Adipocyte (in vitro differentiated cells): ENCODE measurements at regions not wholly inside any gene's neighbourhood (a gene's known extent, or its start where the extent isn't known, plus 50 kb on each side); places are given as distances from the start of the nearest gene placed in this dataset.
"Not testable (repeated sequence)": the region's sequence is repeated elsewhere in the genome, so short reads cannot be mapped to it uniquely, and the experiment has no call there.

Source experiments
- DNase-seq: peaks from one replicate; pipeline ENCODE4 v3.0.0-alpha.2; 2015; ENCODE audit warnings: low read depth
- H3K27me3 ChIP-seq: replicated peaks from 2 replicates; pipeline ENCODE4 v1.7.0; 2013; ENCODE audit warnings: mild to moderate bottlenecking, low read length, moderate library complexity; ENCODE audit not compliant: control insufficient read depth, insufficient read depth
- H3K36me3 ChIP-seq: 2 replicates; pipeline ENCODE4 v1.7.0; 2013; ENCODE audit warnings: low read length, mild to moderate bottlenecking, moderate library complexity; ENCODE audit not compliant: control insufficient read depth, insufficient read depth, severe bottlenecking
- H3K4me1 ChIP-seq: 2 replicates; pipeline ENCODE4 v1.7.0; 2013; ENCODE audit warnings: mild to moderate bottlenecking, low read length, moderate library complexity; ENCODE audit not compliant: control insufficient read depth, insufficient read depth
- H3K4me3 ChIP-seq: 2 replicates; pipeline ENCODE4 v1.7.0; 2013; ENCODE audit warnings: mild to moderate bottlenecking, low read length, moderate library complexity
- H3K9ac ChIP-seq: 2 replicates; pipeline ENCODE4 v1.7.0; 2013; ENCODE audit warnings: mild to moderate bottlenecking, low read length, moderate library complexity
- H3K9me3 ChIP-seq: 2 replicates; pipeline ENCODE4 v1.7.0; 2013; ENCODE audit warnings: mild to moderate bottlenecking, low read length, moderate library complexity; ENCODE audit not compliant: control insufficient read depth

- Histone ChIP-seq H3K4me1 (peaks cover 1% of the 10 kb centered on the region), H3K36me3 (no peaks in the 10 kb centered on the region), H3K4me3 (no peak overlapping the region), H3K27me3 (peaks cover 58% of the 10 kb centered on the region), H3K9ac (no peak overlapping the region), H3K9me3 (no peaks in the 10 kb centered on the region)
- DNase-seq, result no peak
Measured at GRCh38 chr16:86735727-86736126, 157.4 kb downstream of the FOXL1 start.

- Histone ChIP-seq H3K4me3 (no peak overlapping the region), H3K36me3 (no peaks in the 10 kb centered on the region), H3K9me3 (no peaks in the 10 kb centered on the region), H3K4me1 (peaks cover 8% of the 10 kb centered on the region), H3K27me3 (peaks cover 50% of the 10 kb centered on the region), H3K9ac (no peak overlapping the region)
- DNase-seq, result no peak
Measured at GRCh38 chr16:86736502-86736901, 158.2 kb downstream of the FOXL1 start.

- no peak overlapping the region for H3K9ac ChIP-seq
- no peak for DNase-seq
- H3K36me3 ChIP-seq, result no peaks in the 10 kb centered on the region
- H3K9me3 ChIP-seq, result no peaks in the 10 kb centered on the region
- peaks cover 44% of the 10 kb centered on the region for H3K27me3 ChIP-seq
- no peak overlapping the region for H3K4me3 ChIP-seq
- peaks cover 12% of the 10 kb centered on the region for H3K4me1 ChIP-seq
Measured at GRCh38 chr16:86737083-86737482, 158.7 kb downstream of the FOXL1 start.

GRCh38 chr16:86738322-86738721, 160.0 kb downstream of the FOXL1 start:
- peaks cover 32% of the 10 kb centered on the region for H3K27me3 ChIP-seq
- not testable (repeated sequence) for DNase-seq, H3K36me3 ChIP-seq, H3K9me3 ChIP-seq, H3K9ac ChIP-seq, H3K4me3 ChIP-seq
- H3K4me1 ChIP-seq, result peaks cover 12% of the 10 kb centered on the region

GRCh38 chr16:86739178-86739577, 160.8 kb downstream of the FOXL1 start:
- no peak for DNase-seq
- Histone ChIP-seq H3K36me3 (no peaks in the 10 kb centered on the region), H3K4me1 (peaks cover 12% of the 10 kb centered on the region)

GRCh38 chr16:86739808-86740207, 161.5 kb downstream of the FOXL1 start:
- peaks cover 21% of the 10 kb centered on the region for H3K27me3 ChIP-seq
- H3K9ac ChIP-seq, result no peak overlapping the region
- H3K9me3 ChIP-seq, result no peaks in the 10 kb centered on the region
- no peak for DNase-seq
- no peak overlapping the region for H3K4me3 ChIP-seq
- peaks cover 12% of the 10 kb centered on the region for H3K4me1 ChIP-seq
- H3K36me3 ChIP-seq, result no peaks in the 10 kb centered on the region

More at GRCh38 chr16:86739178-86739577, 160.8 kb downstream of the FOXL1 start:
- H3K4me3 ChIP-seq, result no peak overlapping the region
- peaks cover 23% of the 10 kb centered on the region for H3K27me3 ChIP-seq
- no peaks in the 10 kb centered on the region for H3K9me3 ChIP-seq
- H3K9ac ChIP-seq, result no peak overlapping the region

- Histone ChIP-seq H3K9me3 (no peaks in the 10 kb centered on the region), H3K27me3 (peaks cover 16% of the 10 kb centered on the region), H3K4me1 (peaks cover 12% of the 10 kb centered on the region), H3K36me3 (no peaks in the 10 kb centered on the region), H3K4me3 (no peak overlapping the region), H3K9ac (no peak overlapping the region)
- no peak for DNase-seq
Measured at GRCh38 chr16:86740298-86740697, 161.9 kb downstream of the FOXL1 start.

- peak; percentile 78 for DNase-seq
- H3K4me3 ChIP-seq, result peak overlapping the region; percentile 77
- H3K9ac ChIP-seq, result peak overlapping the region; percentile 72
- H3K4me1 ChIP-seq, result peaks cover 12% of the 10 kb centered on the region
- H3K9me3 ChIP-seq, result no peaks in the 10 kb centered on the region
- H3K27me3 ChIP-seq, result peaks cover 16% of the 10 kb centered on the region
- no peaks in the 10 kb centered on the region for H3K36me3 ChIP-seq
Measured at GRCh38 chr16:86740906-86741799, 162.8 kb downstream of the FOXL1 start.

GRCh38 chr16:86747761-86748160, 169.4 kb downstream of the FOXL1 start:
- H3K9ac ChIP-seq, result no peak overlapping the region
- H3K36me3 ChIP-seq, result no peaks in the 10 kb centered on the region
- no peak for DNase-seq

GRCh38 chr16:86748652-86749051, 170.3 kb downstream of the FOXL1 start:
- Histone ChIP-seq H3K9me3 (no peaks in the 10 kb centered on the region), H3K27me3 (peaks cover 2% of the 10 kb centered on the region), H3K4me3 (no peak overlapping the region), H3K4me1 (peaks cover 11% of the 10 kb centered on the region), H3K36me3 (no peaks in the 10 kb centered on the region), H3K9ac (no peak overlapping the region)
- no peak for DNase-seq

More at GRCh38 chr16:86747761-86748160, 169.4 kb downstream of the FOXL1 start:
- no peaks in the 10 kb centered on the region for H3K27me3 ChIP-seq
- H3K4me3 ChIP-seq, result no peak overlapping the region
- H3K4me1 ChIP-seq, result peaks cover 11% of the 10 kb centered on the region
- no peaks in the 10 kb centered on the region for H3K9me3 ChIP-seq

GRCh38 chr16:86751076-86752030, 173.0 kb downstream of the FOXL1 start:
- DNase-seq, result peak; percentile 88
- Histone ChIP-seq H3K27me3 (peaks cover 5% of the 10 kb centered on the region), H3K36me3 (no peaks in the 10 kb centered on the region), H3K4me1 (peaks cover 11% of the 10 kb centered on the region), H3K9me3 (no peaks in the 10 kb centered on the region), H3K9ac (peak overlapping the region; percentile 55), H3K4me3 (no peak overlapping the region)
